Uterus (tissue), 3 donors: ENCODE measurements at regions not wholly inside any gene's neighbourhood (a gene's known extent, or its start where the extent isn't known, plus 50 kb on each side); places are given as distances from the start of the nearest gene placed in this dataset.

Experiments used
- DNase-seq, 2 donors: peaks; one replicate each; pipeline ENCODE4 v3.0.0-alpha.2; 2019 to 2020
- H3K27ac ChIP-seq, 2 donors: fragments of 200-600 bp; sonication (generic); 1 replicate in 1 of 2; 2 replicates in 1 of 2; pipeline ENCODE4 v1.5.1; 2016 to 2018
- H3K27me3 ChIP-seq, 2 donors: fragments of 200-600 bp; sonication (generic); one replicate each; pipeline ENCODE4 v1.5.1; 2018 to 2019; ENCODE audit warnings: control low read depth in 1 of 2
- H3K36me3 ChIP-seq, 2 donors: fragments of 200-600 bp; sonication (generic); one replicate each; pipeline ENCODE4 v1.5.1; 2019; ENCODE audit warnings: control low read depth in 1 of 2
- H3K4me1 ChIP-seq, 2 donors: fragments of 200-600 bp; sonication (generic); one replicate each; pipeline ENCODE4 v1.5.1; 2018 to 2019; ENCODE audit warnings: control low read depth in 1 of 2
- H3K4me3 ChIP-seq, 2 donors: fragments of 200-600 bp; sonication (generic); 1 replicate in 1 of 2; 2 replicates in 1 of 2; pipeline ENCODE4 v1.5.1; 2018 to 2019; ENCODE audit warnings: mild to moderate bottlenecking in 1 of 2
- H3K9me3 ChIP-seq, 2 donors: fragments of 200-600 bp; sonication (generic); one replicate each; pipeline ENCODE4 v1.5.1; 2019; ENCODE audit warnings: control low read depth in 1 of 2
- POLR2A ChIP-seq, 2 donors: fragments of 450-650 bp; IDR thresholded peaks; one replicate each; pipeline ENCODE4 v1.6.1; 2016; ENCODE audit warnings: antibody characterized with exemption in 2 of 2, mild to moderate bottlenecking in 1 of 2, moderate library complexity in 1 of 2
- intact Hi-C: fragments of 100-400 bp; cut with DNase I; formaldehyde crosslinking; loops from one replicate; pipeline ENCODE4 v1.15.1; 2023; ENCODE audit warnings: low total_unique reads
- TF ChIP-seq, protein P1 (sequence below), 4 experiments: fragments of 200-600 bp in 2 of 4; fragments of 450-650 bp in 2 of 4; sonication (generic) in 2 of 4; IDR thresholded peaks; one replicate each; pipeline ENCODE4 v1.5.1; 2016 to 2019; ENCODE audit warnings: antibody characterized with exemption in 4 of 4, mild to moderate bottlenecking in 2 of 4, moderate library complexity in 1 of 4
- donor health status: DM: yes; HTN: yes; CAD: no.

DNA sequence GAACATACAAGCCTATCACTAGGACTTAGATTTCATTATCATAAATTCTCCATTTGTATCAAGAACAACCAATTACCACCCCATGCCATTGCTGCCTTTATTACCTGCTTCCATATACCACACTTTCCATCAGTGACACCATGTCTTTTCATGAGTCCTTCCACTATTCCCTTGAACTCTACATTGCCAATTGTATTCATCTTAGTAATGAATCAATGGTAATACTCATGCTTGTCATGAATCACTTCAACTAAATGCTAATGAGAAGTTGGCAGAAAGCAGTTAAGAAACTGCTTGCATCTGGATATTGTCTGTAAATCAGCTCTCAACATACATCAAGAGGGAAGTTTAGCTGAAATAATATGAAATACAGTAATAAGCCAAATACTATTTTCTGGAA, 61.2 kb upstream of the RNF217 start:
- H3K36me3 ChIP-seq, result no peaks in the 10 kb centered on the region
- TF ChIP-seq, protein P1, sequence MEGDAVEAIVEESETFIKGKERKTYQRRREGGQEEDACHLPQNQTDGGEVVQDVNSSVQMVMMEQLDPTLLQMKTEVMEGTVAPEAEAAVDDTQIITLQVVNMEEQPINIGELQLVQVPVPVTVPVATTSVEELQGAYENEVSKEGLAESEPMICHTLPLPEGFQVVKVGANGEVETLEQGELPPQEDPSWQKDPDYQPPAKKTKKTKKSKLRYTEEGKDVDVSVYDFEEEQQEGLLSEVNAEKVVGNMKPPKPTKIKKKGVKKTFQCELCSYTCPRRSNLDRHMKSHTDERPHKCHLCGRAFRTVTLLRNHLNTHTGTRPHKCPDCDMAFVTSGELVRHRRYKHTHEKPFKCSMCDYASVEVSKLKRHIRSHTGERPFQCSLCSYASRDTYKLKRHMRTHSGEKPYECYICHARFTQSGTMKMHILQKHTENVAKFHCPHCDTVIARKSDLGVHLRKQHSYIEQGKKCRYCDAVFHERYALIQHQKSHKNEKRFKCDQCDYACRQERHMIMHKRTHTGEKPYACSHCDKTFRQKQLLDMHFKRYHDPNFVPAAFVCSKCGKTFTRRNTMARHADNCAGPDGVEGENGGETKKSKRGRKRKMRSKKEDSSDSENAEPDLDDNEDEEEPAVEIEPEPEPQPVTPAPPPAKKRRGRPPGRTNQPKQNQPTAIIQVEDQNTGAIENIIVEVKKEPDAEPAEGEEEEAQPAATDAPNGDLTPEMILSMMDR (IDR thresholded peaks at IDR 0.05), result no peak
- no peak for TF ChIP-seq POLR2A (IDR thresholded peaks at IDR 0.05)
- no peak for DNase-seq
- H3K4me1 ChIP-seq, result no peaks in the 10 kb centered on the region
- no peak overlapping the region for H3K4me3 ChIP-seq
- no peak overlapping the region for H3K27ac ChIP-seq
- H3K27me3 ChIP-seq, result no peaks in the 10 kb centered on the region
- intact Hi-C loops, result no loop called here
- H3K9me3 ChIP-seq, result no peaks in the 10 kb centered on the region

DNA sequence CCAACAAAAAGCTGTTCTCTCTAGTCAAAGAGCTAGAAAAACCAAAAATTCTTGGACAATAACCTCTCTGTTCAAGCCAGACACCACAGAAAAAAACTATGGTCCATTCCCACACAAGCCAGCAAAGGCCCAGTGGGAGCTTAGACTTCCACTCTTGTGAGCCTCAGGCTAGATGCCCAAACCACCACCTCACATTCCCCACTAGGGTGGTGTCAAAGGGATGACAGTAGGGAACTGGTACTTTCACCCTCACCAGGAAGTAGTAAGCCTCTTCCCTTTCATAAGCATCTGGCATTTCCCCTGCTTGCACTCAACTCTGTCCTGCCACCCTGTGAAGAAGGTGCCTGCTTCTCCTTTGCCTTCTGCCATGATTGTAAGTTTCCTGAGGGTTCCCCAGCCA, 58.4 kb upstream of the RNF217 start:
- no peaks in the 10 kb centered on the region for H3K4me1 ChIP-seq
- no peak overlapping the region for H3K27ac ChIP-seq

DNA sequence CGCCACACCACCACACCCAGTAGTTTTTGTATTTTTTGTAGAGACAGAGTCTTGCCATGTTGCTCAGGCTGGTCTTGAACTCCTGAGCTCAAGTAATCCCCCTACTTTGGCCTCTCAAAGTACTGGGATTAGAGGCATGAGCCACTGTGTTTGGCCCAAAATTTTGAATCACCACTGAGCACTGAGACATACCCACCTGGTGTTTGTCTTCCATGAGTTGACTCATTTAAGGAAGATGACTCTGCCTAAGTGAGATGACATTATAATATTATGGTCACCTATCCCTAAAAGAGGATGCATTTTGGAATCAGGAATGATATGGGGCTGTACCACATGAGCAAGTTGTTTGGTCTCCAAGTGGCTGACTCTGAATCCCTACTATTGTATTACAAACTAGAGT, 54.6 kb upstream of the RNF217 start:
- Histone ChIP-seq H3K27me3 (no peaks in the 10 kb centered on the region), H3K36me3 (no peaks in the 10 kb centered on the region), H3K9me3 (no peaks in the 10 kb centered on the region), H3K27ac (no peak overlapping the region), H3K4me3 (no peak overlapping the region), H3K4me1 (no peaks in the 10 kb centered on the region)
- DNase-seq, result no peak
- intact Hi-C loops, result no loop called here
- TF ChIP-seq, protein P1 (IDR thresholded peaks at IDR 0.05), result no peak
- no peak for TF ChIP-seq POLR2A (IDR thresholded peaks at IDR 0.05)

More for the DNA sequence above, 58.4 kb upstream of the RNF217 start:
- H3K9me3 ChIP-seq, result no peaks in the 10 kb centered on the region
- intact Hi-C loops, result no loop called here
- H3K27me3 ChIP-seq, result no peaks in the 10 kb centered on the region
- TF ChIP-seq, protein P1 (IDR thresholded peaks at IDR 0.05), result no peak
- no peak for TF ChIP-seq POLR2A (IDR thresholded peaks at IDR 0.05)
- no peaks in the 10 kb centered on the region for H3K36me3 ChIP-seq
- no peak overlapping the region for H3K4me3 ChIP-seq
- DNase-seq, result no peak
